GM12878 (cell line): ENCODE measurements at regions not wholly inside any gene's neighbourhood (a gene's known extent, or its start where the extent isn't known, plus 50 kb on each side); places are given as distances from the start of the nearest gene placed in this dataset.

Source experiments
- ATAC-seq: fragments of 200-7000 bp; cut with Tn5 transposase; 3 replicates; pipeline ENCODE4 v1.9.1; 2020; ENCODE audit warnings: mild to moderate bottlenecking, moderate library complexity
- BruUV-seq: library from RNA; stranded (reverse); fragments of 400-500 nt; replicated peaks from 2 replicates; lab custom pipeline; 2021; lab: Mats Ljungman, UMichigan
- CTCF ChIA-PET: fragments of 300-600 bp; sonication (Branson Sonifier 250); formaldehyde crosslinking; extraction: SDS; loops from one replicate; lab custom pipeline; 2021; ENCODE audit warnings: inconsistent platforms; lab: Yijun Ruan, JAX
- POLR2A ChIA-PET: fragments of 350-600 bp; formaldehyde crosslinking; extraction: SDS; loops from one replicate; lab custom pipeline; 2021; ENCODE audit warnings: inconsistent platforms; lab: Charles Lee
- RAD21 ChIA-PET: fragments of 300-600 bp; sonication (Branson Sonifier 250); formaldehyde crosslinking; loops from one replicate; lab custom pipeline; 2023; ENCODE audit warnings: antibody characterized with exemption; ENCODE audit not compliant: unreplicated experiment; lab: Charles Lee
- SMC1A ChIA-PET: fragments of 300-600 bp; sonication (Branson Sonifier 250); formaldehyde crosslinking; loops from one replicate; lab custom pipeline; 2023; ENCODE audit not compliant: unreplicated experiment, uncharacterized antibody; lab: Charles Lee
- DNase-seq: peaks from one replicate; pipeline ENCODE4 v3.0.0-alpha.2; 2011; ENCODE audit warnings: low read depth, low spot score
- FAIRE-seq: peaks from 3 replicates; lab custom pipeline; 2011; peaks lifted over from hg19 to GRCh38; lab: Jason Lieb, UNC
- H2AFZ ChIP-seq: 2 replicates; pipeline ENCODE4 v1.6.0; 2011; ENCODE audit warnings: low read depth, low read length, control low read depth; ENCODE audit not compliant: control insufficient read depth
- H3K27ac ChIP-seq: 2 replicates; pipeline ENCODE4 v1.5.1; 2011; ENCODE audit warnings: control low read depth; ENCODE audit not compliant: control insufficient read depth, insufficient read depth
- H3K27me3 ChIP-seq, 2 experiments: replicated peaks in 1 of 2; 2 replicates each; pipeline versions ENCODE4 v1.6.0 to v1.6.1; 2011; ENCODE audit warnings: low read length in 1 of 2; ENCODE audit not compliant: control insufficient read depth in 2 of 2, insufficient read depth in 2 of 2
- H3K36me3 ChIP-seq, 2 experiments: 2 replicates each; pipeline ENCODE4 v1.5.1; 2011; ENCODE audit warnings: low read length in 1 of 2; ENCODE audit not compliant: control insufficient read depth in 2 of 2, insufficient read depth in 2 of 2
- H3K4me1 ChIP-seq: 2 replicates; pipeline ENCODE4 v1.6.1; 2011; ENCODE audit warnings: mild to moderate bottlenecking, low read length, moderate library complexity, mixed read lengths; ENCODE audit not compliant: control insufficient read depth, insufficient read depth
- H3K4me2 ChIP-seq: 2 replicates; pipeline ENCODE4 v1.6.0; 2011; ENCODE audit warnings: control low read depth; ENCODE audit not compliant: control insufficient read depth, insufficient read depth
- H3K4me3 ChIP-seq: fragments of 200-600 bp; sonication (generic); 2 replicates; pipeline ENCODE4 v1.5.1; 2016
- H3K79me2 ChIP-seq: 2 replicates; pipeline ENCODE4 v1.6.0; 2011; ENCODE audit warnings: low read length; ENCODE audit not compliant: control insufficient read depth, insufficient read depth
- H3K9ac ChIP-seq: 2 replicates; pipeline ENCODE4 v1.8.0; 2011; ENCODE audit warnings: low read length, control low read depth, mixed read lengths; ENCODE audit not compliant: control insufficient read depth, insufficient read depth
- H3K9me3 ChIP-seq: replicated peaks from 3 replicates; pipeline ENCODE4 v1.5.1; 2011; ENCODE audit warnings: mild to moderate bottlenecking, low read length; ENCODE audit not compliant: control insufficient read depth, insufficient read depth
- H4K20me1 ChIP-seq: 2 replicates; pipeline ENCODE4 v1.6.0; 2011; ENCODE audit not compliant: control insufficient read depth, insufficient read depth
- ATF3 ChIP-seq: IDR thresholded peaks from 2 replicates; pipeline ENCODE4 v1.6.1; 2011; ENCODE audit warnings: low read depth, mild to moderate bottlenecking, low read length, moderate library complexity, borderline replicate concordance; ENCODE audit errors: extremely low read depth
- BRCA1 ChIP-seq: IDR thresholded peaks from 2 replicates; pipeline ENCODE4 v1.6.1; 2011; ENCODE audit warnings: low read depth, low read length, improper control_type of control experiment
- EP300 ChIP-seq, 2 experiments: fragments of 150-350 bp in 1 of 2; IDR thresholded peaks; 2 replicates each; pipeline ENCODE4 v1.6.1; 2011 to 2012; ENCODE audit warnings: low read depth in 2 of 2, low read length in 2 of 2, borderline replicate concordance in 1 of 2, improper control_type of control experiment in 1 of 2, inconsistent platforms in 1 of 2; ENCODE audit not compliant: control insufficient read depth in 1 of 2
- IKZF2 ChIP-seq, 2 experiments: fragments of 450-650 bp; IDR thresholded peaks; 2 replicates each; pipeline ENCODE4 v1.6.1; 2017; ENCODE audit warnings: mild to moderate bottlenecking in 2 of 2, moderate library complexity in 2 of 2
- JUNB ChIP-seq: IDR thresholded peaks from 2 replicates; pipeline ENCODE4 v1.6.1; 2016; ENCODE audit warnings: antibody characterized with exemption, mild to moderate bottlenecking
- JUND ChIP-seq: IDR thresholded peaks from 2 replicates; pipeline ENCODE4 v1.6.1; 2012; ENCODE audit warnings: low read depth, mild to moderate bottlenecking, low read length, improper control_type of control experiment, moderate library complexity
- MXI1 ChIP-seq: fragments of 150-350 bp; IDR thresholded peaks from 2 replicates; pipeline ENCODE4 v1.6.1; 2011; ENCODE audit warnings: low read depth, mild to moderate bottlenecking, inconsistent platforms, low read length, improper control_type of control experiment
- NFXL1 ChIP-seq: fragments of 450-650 bp; IDR thresholded peaks from 2 replicates; pipeline ENCODE4 v1.6.1; 2017; ENCODE audit warnings: antibody characterized with exemption, mild to moderate bottlenecking, borderline replicate concordance
- PAX8 ChIP-seq: fragments of 450-650 bp; IDR thresholded peaks from 2 replicates; pipeline ENCODE4 v1.6.1; 2017; ENCODE audit warnings: mild to moderate bottlenecking, moderate library complexity
- SMARCA5 ChIP-seq: fragments of 450-650 bp; IDR thresholded peaks from 2 replicates; pipeline ENCODE4 v1.6.1; 2017; ENCODE audit warnings: mild to moderate bottlenecking
- SRF ChIP-seq, 2 experiments: IDR thresholded peaks; 2 replicates each; pipeline ENCODE4 v1.6.1; 2011; ENCODE audit warnings: low read depth in 2 of 2, low read length in 2 of 2, mild to moderate bottlenecking in 1 of 2, moderate library complexity in 1 of 2
- WGBS: methylation state at CpG from one replicate; pipeline ENCODE4 v1.1.6; 2016; ENCODE audit warnings: low lambda C conversion rate; ENCODE audit not compliant: insufficient replicate concordance, insufficient coverage; ENCODE audit errors: missing lambda C conversion rate; 5-methylcytosine and 5-hydroxymethylcytosine counted together
- in situ Hi-C: fragments of 300-500 bp; cut with MboI; formaldehyde crosslinking; loops from 9 replicates; pipeline ENCODE4 v1.14.3; 2018; ENCODE audit warnings: mixed read lengths
- intact Hi-C: fragments of 100-400 bp; cut with micrococcal nuclease; formaldehyde crosslinking; loops from one replicate; pipeline ENCODE4 v1.14.2; 2022; ENCODE audit not compliant: unreplicated experiment
- TF ChIP-seq, protein P1 (sequence below): fragments of 450-650 bp; formaldehyde crosslinking; IDR thresholded peaks from 2 replicates; pipeline ENCODE4 v1.4.0; 2020; ENCODE audit warnings: mild to moderate bottlenecking, moderate library complexity
- TF ChIP-seq, protein P2 (sequence below): fragments of 150-350 bp; IDR thresholded peaks from 2 replicates; pipeline ENCODE4 v1.6.1; 2016; ENCODE audit warnings: low read depth, low read length

- Histone ChIP-seq H3K36me3 (no peaks in the 10 kb centered on the region), H3K4me2 (no peak overlapping the region), H3K79me2 (no peaks in the 10 kb centered on the region), H3K9ac (no peak overlapping the region), H2AFZ (no peak overlapping the region), H3K9me3 (peaks cover 7% of the 10 kb centered on the region), H4K20me1 (no peaks in the 10 kb centered on the region), H3K4me1 (peaks cover 3% of the 10 kb centered on the region), H3K4me3 (no peak overlapping the region), H3K27ac (no peak overlapping the region), H3K27me3 (no peaks in the 10 kb centered on the region; a peak in 1 of 4 replicates)
- ChIA-PET POLR2A (no interaction called here), SMC1A (interaction anchor here (0.6 kb wide), 2 partner anchors 13 to 1007 kb away, joined by 3 read pairs; no protein-coding TSS in a partner anchor), CTCF (no interaction called here), RAD21 (no interaction called here)
- BruUV-seq = no TSS peak
- FAIRE-seq = no peak
- TF ChIP-seq NFXL1 (no peak), JUND (no peak), SMARCA5 (no peak), EP300 (IDR thresholded peaks at IDR 0.05; ENCODE audit: borderline replicate concordance in 1 of 2, control insufficient read depth in 1 of 2, low read depth in 2 of 2, low read length in 2 of 2) (no peak), MXI1 (no peak), JUNB (no peak), BRCA1 (no peak), PAX8 (no peak), SRF (IDR thresholded peaks at IDR 0.05; ENCODE audit: low read depth in 2 of 2, low read length in 2 of 2) (no peak), IKZF2 (IDR thresholded peaks at IDR 0.05) (no peak), ATF3 (no peak)
- TF ChIP-seq, protein P1, sequence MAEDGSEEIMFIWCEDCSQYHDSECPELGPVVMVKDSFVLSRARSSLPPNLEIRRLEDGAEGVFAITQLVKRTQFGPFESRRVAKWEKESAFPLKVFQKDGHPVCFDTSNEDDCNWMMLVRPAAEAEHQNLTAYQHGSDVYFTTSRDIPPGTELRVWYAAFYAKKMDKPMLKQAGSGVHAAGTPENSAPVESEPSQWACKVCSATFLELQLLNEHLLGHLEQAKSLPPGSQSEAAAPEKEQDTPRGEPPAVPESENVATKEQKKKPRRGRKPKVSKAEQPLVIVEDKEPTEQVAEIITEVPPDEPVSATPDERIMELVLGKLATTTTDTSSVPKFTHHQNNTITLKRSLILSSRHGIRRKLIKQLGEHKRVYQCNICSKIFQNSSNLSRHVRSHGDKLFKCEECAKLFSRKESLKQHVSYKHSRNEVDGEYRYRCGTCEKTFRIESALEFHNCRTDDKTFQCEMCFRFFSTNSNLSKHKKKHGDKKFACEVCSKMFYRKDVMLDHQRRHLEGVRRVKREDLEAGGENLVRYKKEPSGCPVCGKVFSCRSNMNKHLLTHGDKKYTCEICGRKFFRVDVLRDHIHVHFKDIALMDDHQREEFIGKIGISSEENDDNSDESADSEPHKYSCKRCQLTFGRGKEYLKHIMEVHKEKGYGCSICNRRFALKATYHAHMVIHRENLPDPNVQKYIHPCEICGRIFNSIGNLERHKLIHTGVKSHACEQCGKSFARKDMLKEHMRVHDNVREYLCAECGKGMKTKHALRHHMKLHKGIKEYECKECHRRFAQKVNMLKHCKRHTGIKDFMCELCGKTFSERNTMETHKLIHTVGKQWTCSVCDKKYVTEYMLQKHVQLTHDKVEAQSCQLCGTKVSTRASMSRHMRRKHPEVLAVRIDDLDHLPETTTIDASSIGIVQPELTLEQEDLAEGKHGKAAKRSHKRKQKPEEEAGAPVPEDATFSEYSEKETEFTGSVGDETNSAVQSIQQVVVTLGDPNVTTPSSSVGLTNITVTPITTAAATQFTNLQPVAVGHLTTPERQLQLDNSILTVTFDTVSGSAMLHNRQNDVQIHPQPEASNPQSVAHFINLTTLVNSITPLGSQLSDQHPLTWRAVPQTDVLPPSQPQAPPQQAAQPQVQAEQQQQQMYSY = no peak
- TF ChIP-seq, protein P2, sequence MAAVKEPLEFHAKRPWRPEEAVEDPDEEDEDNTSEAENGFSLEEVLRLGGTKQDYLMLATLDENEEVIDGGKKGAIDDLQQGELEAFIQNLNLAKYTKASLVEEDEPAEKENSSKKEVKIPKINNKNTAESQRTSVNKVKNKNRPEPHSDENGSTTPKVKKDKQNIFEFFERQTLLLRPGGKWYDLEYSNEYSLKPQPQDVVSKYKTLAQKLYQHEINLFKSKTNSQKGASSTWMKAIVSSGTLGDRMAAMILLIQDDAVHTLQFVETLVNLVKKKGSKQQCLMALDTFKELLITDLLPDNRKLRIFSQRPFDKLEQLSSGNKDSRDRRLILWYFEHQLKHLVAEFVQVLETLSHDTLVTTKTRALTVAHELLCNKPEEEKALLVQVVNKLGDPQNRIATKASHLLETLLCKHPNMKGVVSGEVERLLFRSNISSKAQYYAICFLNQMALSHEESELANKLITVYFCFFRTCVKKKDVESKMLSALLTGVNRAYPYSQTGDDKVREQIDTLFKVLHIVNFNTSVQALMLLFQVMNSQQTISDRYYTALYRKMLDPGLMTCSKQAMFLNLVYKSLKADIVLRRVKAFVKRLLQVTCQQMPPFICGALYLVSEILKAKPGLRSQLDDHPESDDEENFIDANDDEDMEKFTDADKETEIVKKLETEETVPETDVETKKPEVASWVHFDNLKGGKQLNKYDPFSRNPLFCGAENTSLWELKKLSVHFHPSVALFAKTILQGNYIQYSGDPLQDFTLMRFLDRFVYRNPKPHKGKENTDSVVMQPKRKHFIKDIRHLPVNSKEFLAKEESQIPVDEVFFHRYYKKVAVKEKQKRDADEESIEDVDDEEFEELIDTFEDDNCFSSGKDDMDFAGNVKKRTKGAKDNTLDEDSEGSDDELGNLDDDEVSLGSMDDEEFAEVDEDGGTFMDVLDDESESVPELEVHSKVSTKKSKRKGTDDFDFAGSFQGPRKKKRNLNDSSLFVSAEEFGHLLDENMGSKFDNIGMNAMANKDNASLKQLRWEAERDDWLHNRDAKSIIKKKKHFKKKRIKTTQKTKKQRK = no peak
- intact Hi-C loops = no loop called here
- no peak for ATAC-seq
- DNase-seq = no peak
- in situ Hi-C loops = no loop called here
- 58% methylated on average over 11 of the region's 11 CpGs for WGBS
These were observed 123.3 kb upstream of the SFSWAP start for GRCh38 chr12:131587565-131587964.
